IgD-negative memory B cell (primary cell): ENCODE measurements at regions not wholly inside any gene's neighbourhood (a gene's known extent, or its start where the extent isn't known, plus 50 kb on each side); places are given as distances from the start of the nearest gene placed in this dataset.
A peak's percentile ranks its signal among the peaks of the same experiment; 100 is the strongest.
"Not testable (repeated sequence)": the region's sequence is repeated elsewhere in the genome, so short reads cannot be mapped to it uniquely, and the experiment has no call there.

Source experiments
- H3K27ac Mint-ChIP-seq, 3 donors: one replicate each; pipeline ENCODE4 v1.8.0; 2020 to 2022; ENCODE audit warnings: mild to moderate bottlenecking in 3 of 3, mixed read lengths in 3 of 3, moderate library complexity in 1 of 3
- H3K27me3 Mint-ChIP-seq: one replicate; pipeline ENCODE4 v1.8.0; 2021; ENCODE audit warnings: mixed read lengths
- H3K36me3 Mint-ChIP-seq: one replicate; pipeline ENCODE4 v1.8.0; 2020; ENCODE audit warnings: mild to moderate bottlenecking, mixed read lengths
- H3K4me1 Mint-ChIP-seq, 3 donors: one replicate each; pipeline ENCODE4 v1.8.0; 2020 to 2022; ENCODE audit warnings: mixed read lengths in 3 of 3, mild to moderate bottlenecking in 1 of 3
- H3K4me3 Mint-ChIP-seq, 4 donors: one replicate each; pipeline ENCODE4 v1.8.0; 2020 to 2022; ENCODE audit warnings: mild to moderate bottlenecking in 4 of 4, mixed read lengths in 4 of 4, moderate library complexity in 3 of 4
- H3K9me3 Mint-ChIP-seq, 3 donors: one replicate each; pipeline ENCODE4 v1.8.0; 2020 to 2021; ENCODE audit warnings: mixed read lengths in 3 of 3, mild to moderate bottlenecking in 1 of 3

DNA sequence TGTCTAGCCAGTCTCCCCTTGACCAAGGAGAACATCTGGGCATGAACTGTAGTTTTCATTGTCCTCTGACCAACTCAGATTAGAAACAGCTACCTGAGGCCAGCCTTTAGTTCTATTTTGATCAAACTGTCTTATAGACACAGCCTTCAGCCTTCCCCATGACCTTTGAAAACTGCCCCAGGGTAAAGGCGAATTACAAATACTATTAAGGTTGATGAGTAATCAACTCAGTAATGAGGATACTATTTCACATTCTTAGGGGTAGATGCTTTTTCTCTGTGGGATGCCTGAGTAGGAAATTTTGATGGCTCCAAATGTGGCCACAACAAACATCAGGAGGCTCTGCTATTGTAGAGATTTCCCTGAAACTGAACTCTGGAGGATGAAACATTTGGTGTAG, 234.0 kb upstream of the VKORC1L1 start:
- H3K4me3 Mint-ChIP-seq, H3K9me3 Mint-ChIP-seq, H3K27me3 Mint-ChIP-seq, H3K36me3 Mint-ChIP-seq, H3K27ac Mint-ChIP-seq, H3K4me1 Mint-ChIP-seq: not testable (repeated sequence)

DNA sequence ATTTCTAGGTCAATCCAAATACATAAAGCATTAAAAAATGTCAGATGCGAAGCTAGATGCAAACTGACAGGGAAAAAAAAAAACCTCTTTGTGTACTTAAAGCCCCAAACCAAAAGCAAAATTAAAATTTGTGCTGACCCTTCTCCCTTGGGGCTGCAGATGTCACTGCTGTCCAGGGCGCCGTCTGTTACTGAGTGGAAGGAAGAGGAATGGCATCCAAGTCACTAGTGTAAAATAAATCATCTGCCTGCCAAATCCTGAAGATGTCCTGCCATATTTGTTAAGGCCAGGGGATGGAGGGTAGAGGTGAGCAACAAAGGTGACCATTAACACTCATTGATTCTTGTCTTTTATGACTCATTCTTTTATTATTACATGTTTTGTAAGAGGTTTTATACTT, 233.2 kb upstream of the VKORC1L1 start:
- not testable (repeated sequence) for H3K4me1 Mint-ChIP-seq, H3K27me3 Mint-ChIP-seq, H3K9me3 Mint-ChIP-seq, H3K27ac Mint-ChIP-seq, H3K36me3 Mint-ChIP-seq, H3K4me3 Mint-ChIP-seq

DNA sequence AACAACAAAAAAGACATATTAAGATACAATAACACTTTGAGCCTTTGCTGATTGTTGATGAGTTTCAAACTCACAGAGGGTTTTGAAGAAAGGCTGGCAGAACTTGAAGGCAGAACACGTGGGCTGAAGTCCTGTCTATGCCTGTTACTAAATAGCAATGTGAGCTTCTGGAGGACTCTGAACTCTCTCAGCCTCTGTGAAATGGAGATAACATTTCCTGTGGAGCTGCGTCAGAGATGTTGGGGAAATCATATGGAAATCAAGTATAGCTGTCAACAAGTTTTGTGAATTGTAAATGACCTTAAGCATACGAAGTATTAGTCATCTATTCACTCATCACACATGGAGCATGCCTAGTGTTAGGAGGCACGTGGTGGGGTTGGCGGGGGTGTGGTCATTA, 229.4 kb upstream of the VKORC1L1 start:
- H3K27ac Mint-ChIP-seq, H3K27me3 Mint-ChIP-seq, H3K4me3 Mint-ChIP-seq, H3K4me1 Mint-ChIP-seq, H3K9me3 Mint-ChIP-seq, H3K36me3 Mint-ChIP-seq: not testable (repeated sequence)

DNA sequence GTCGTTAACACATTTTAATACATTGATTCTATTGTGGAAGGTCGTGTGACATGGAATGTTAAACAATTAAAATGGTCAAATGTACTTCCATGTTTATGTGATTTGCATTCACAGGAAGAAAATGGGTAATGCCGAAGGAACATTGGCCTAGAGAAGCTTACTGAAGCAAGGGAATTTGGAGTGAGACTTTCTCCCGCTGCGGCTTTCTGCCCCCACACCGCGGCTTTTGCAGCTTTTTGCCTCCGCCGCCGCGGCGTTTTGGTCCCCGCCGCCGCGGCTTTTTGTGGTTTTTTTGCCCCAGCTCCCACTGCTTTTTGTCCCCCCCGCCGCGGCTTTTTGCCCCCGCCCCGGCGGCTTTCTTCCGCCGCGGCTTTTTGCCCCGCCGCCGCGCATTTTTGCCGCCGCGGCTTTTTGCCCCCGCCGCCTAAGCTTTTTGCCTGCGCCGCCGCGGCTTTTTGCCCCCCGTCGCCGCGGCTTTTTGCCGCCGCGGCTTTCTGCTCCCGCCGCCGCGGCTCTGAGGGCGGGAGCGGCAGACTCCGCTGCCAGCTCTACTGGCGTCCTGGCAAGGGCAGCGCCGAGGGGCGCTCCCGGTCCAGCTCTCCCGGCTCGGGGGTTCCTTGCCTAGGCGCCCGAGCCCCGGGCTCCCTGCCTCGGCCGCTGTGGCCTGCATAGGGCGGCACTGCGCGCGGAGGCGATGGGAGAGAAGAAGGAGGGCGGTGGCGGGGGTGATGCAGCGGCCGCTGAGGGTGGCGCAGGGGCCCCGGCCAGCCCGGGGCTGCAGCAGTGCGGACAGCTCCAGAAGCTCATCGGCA, 225.5 kb upstream of the VKORC1L1 start:
- not testable (repeated sequence) for H3K4me3 Mint-ChIP-seq, H3K27me3 Mint-ChIP-seq, H3K27ac Mint-ChIP-seq, H3K36me3 Mint-ChIP-seq, H3K9me3 Mint-ChIP-seq, H3K4me1 Mint-ChIP-seq

DNA sequence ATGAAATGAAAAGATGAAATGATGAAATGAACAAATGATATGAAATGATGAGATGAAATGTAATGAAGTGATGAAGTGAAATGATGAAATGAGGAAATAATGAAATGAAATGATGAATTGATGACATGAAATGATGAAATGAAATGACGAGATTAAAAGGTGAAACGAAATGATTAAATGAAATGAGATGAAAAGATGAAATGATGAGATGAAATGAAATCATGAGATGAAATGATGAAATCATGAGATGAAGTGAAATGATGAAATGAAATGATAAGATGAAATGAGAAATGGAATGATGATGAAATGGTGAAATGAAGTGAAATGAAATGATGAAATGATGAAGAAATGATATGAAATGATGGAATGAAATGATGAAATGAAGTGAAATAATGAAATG, 221.7 kb upstream of the VKORC1L1 start:
- H3K27me3 Mint-ChIP-seq, H3K4me1 Mint-ChIP-seq, H3K36me3 Mint-ChIP-seq, H3K4me3 Mint-ChIP-seq, H3K9me3 Mint-ChIP-seq, H3K27ac Mint-ChIP-seq: not testable (repeated sequence)

DNA sequence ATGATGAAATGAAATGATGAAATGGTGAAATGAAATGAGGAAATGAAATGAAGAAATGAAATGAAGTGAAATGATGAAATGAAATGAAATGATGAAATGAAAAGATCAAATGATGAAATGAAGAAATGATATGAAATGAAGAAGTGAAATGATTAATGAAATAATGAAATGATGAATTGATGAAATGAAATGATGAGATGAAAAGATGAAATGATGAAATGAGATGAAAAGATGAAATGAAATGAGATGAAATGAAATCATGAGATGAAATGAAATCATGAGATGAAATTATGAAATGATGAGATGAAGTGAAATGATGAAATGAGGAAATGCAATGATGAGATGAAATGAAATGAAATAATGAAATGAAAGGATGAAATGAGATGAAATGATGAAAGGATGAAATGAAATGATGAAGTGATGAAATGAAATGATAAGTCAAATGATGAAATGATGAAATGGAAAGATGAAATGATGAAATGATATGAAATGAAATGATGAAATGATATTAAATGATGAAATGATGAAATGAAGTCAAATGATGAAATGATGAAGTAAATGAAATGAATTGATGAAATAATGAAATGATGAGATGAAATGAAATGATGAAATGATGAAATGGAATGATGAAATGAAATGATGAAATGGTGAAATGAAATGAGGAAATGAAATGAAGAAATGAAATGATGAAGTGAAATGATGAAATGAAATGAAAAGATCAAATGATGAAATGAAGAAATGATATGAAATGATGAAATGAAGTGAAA, 220.9 kb upstream of the VKORC1L1 start:
- H3K27ac Mint-ChIP-seq, H3K4me1 Mint-ChIP-seq, H3K36me3 Mint-ChIP-seq, H3K27me3 Mint-ChIP-seq, H3K9me3 Mint-ChIP-seq: not testable (repeated sequence)
- H3K4me3 Mint-ChIP-seq, result peak overlapping the region in 1 of 4 donors; percentile 67

DNA sequence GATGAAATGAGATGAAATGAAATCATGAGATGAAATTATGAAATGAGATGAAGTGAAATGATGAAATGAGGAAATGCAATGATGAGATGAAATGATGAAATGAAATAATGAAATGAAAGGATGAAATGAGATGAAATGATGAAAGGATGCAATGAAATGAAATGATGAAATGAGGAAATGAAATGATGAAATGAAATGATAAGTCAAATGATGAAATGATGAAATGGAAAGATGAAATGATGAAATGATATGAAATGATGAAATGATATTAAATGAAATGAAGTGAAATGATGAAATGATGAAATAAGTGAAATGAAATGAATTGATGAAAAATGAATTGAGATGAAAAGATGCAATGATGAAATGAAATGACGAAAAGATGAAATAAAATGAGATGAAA, 220.2 kb upstream of the VKORC1L1 start:
- not testable (repeated sequence) for H3K4me3 Mint-ChIP-seq, H3K27me3 Mint-ChIP-seq, H3K9me3 Mint-ChIP-seq, H3K4me1 Mint-ChIP-seq, H3K36me3 Mint-ChIP-seq, H3K27ac Mint-ChIP-seq

DNA sequence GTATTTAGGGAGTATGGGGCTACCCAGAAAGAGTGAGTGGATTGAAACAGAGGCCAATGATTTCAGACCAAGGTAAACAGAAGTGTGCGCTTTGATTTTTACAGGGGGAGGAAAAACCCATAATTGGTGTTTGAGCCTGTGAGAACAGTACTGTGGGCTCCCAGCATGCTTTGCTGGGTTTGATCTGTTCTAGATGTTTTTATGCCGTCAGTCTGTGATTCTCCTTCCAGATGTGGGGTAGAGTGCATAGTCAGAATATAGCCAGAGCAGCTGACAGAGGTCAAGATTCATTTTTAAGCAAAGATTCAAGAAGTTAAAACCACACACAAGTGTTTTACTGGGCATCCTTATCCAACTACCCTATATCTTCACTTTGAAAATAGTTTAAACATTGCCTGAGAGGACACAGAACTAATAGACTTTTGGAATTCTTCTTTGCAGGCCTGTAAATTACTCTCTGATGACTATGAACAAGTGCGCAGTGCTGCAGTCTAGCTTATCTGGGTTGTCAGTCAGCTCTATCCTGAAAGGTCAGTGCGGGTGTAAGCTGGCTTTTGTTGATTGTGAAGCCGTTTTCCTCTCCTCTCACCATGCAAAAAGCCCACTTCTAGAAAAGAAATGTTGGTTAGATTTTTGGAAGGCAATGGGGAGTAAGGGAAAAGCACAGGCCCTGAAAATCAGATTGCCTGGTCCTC, 216.2 kb upstream of the VKORC1L1 start:
- H3K27ac Mint-ChIP-seq, H3K36me3 Mint-ChIP-seq, H3K4me1 Mint-ChIP-seq, H3K9me3 Mint-ChIP-seq, H3K4me3 Mint-ChIP-seq, H3K27me3 Mint-ChIP-seq: not testable (repeated sequence)

DNA sequence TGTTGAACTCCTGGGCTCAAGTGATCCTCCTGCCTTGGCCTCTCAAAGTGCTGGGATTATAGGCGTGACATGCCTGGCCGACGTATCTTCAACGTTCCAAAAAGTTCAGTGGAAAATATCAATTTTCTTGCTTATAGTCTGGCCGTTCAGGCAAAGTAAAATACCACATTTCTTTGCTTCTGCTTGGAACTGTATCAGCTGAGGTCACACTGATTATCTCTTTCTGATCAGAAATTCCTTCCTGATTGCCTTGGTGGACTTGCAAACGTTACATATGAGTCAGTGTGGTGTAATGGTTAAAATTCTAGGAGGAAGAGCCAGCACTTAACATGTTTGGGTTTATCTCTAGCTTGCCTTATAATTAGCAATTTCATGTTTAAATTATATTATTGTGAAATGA, 189.5 kb upstream of the VKORC1L1 start:
- H3K4me1 Mint-ChIP-seq, H3K27me3 Mint-ChIP-seq, H3K27ac Mint-ChIP-seq, H3K4me3 Mint-ChIP-seq, H3K36me3 Mint-ChIP-seq, H3K9me3 Mint-ChIP-seq: not testable (repeated sequence)

DNA sequence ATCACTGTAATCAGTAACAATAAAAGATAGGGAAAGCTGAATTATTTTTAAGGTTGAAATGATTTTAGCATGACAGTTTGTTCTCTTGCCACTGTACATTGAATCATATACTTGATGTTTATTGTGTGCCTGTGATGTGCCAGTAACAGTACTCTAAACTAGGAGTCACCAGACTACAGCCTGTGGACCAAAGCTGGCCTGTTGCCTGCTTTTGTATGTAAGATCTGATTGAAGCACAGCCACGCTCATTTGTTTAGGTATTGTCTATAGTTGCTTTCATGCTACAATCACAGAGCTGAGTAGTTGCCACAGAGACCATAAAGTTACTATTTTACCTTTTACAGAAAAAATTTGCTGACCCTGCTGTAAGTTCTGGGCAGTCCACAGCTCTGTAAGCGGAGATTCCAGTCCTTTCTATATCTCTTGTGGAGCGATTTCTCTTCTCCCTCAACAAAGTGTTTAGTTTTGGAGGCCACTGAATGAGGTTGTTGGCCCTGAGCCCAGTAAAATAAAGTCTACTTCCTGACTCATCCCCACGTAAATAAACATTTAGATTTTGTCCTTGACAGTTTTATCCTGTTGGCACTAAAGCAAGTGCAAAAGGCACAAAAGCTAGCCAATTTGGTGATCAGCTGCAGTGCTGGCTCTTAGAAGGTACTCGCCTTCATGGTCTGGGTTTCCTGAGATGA, 173.7 kb upstream of the VKORC1L1 start:
- not testable (repeated sequence) for H3K36me3 Mint-ChIP-seq, H3K27ac Mint-ChIP-seq, H3K4me3 Mint-ChIP-seq, H3K4me1 Mint-ChIP-seq, H3K9me3 Mint-ChIP-seq, H3K27me3 Mint-ChIP-seq

DNA sequence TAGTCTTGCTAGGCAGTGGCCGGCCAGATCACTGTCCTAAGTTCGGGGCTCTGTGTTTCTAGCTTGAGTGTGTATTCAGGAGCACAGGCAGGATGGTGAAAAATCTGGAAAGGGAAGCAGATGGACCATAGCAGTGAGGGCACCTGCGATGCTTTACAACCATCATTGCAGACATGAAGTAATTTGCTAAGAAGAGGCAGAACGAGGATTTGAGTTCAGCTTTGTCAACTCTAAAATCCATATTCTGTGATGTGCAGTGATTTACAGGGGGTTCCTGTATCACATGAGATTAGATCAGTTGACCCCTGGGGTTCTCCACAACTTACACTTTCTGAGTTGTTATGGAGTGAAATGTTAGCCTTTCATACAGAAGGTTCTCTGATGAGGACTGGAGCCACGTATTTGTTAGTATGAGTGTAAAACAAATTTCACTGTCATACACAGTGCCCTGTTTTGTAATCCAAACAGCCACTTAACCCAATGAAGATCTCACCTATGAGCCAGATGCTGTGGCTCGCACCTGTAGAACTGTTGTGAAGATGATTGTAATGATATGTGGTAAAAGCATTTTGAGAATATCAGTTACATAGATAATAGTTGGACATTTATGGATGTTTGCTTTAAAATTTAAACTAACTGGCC, 173.0 kb upstream of the VKORC1L1 start:
- H3K27me3 Mint-ChIP-seq, H3K27ac Mint-ChIP-seq, H3K4me3 Mint-ChIP-seq, H3K9me3 Mint-ChIP-seq, H3K4me1 Mint-ChIP-seq, H3K36me3 Mint-ChIP-seq: not testable (repeated sequence)

DNA sequence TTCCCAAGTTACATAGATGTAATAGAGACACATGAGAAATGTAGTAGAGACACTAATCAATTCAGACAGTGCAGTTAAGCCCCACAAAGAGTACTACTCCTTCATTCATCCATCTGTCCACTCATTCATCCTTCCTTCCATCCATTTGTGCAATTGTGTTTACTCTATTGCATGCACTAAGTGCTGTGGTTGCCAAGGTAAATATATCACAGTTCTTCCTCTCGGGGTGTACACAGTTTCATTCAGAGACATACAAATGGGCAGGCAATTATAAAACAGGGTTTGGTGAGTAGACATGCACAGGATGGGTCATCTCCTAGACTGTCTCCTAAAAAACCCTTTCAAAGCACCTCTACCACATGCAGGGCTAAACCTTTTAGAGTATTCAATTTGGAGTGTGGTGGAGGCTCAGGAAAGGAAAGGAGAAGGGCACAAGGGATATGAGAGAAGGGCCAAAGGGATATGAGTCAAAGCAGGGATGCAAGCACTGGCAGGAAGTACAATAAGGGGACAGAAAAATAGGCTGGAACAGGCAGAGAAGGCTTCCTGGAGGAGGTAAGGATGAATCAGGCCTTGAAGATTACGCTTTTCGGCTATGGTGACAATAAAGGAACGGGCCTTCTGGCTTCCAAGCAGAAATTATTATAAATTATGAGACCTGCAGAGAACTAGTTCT, 153.6 kb upstream of the VKORC1L1 start:
- H3K27me3 Mint-ChIP-seq, H3K4me3 Mint-ChIP-seq, H3K27ac Mint-ChIP-seq, H3K4me1 Mint-ChIP-seq, H3K36me3 Mint-ChIP-seq, H3K9me3 Mint-ChIP-seq: not testable (repeated sequence)

DNA sequence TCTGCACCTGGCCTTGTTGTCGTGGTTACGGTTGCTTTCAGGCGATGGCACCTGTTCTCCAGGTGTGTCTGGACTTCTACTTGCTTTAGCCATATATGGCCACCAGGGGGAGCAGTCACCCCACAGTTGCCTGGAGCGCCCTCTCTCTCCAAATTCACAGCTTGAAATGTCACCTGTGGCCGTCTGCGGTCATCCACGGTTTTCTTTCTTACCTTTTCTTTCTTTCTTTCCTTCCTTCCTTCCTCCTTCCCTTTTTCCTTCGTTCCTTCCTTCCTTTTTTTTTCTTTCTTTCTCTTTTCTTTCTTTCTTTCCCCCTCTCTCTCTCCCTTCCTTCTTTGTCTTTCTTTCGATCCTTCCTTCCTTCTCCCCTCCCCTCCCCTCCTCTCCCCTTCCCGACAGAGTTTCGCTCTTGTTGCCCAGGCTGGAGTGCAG, 150.5 kb upstream of the VKORC1L1 start:
- H3K4me3 Mint-ChIP-seq, result no peak overlapping the region
- H3K36me3 Mint-ChIP-seq, result no peaks in the 10 kb centered on the region
- H3K27me3 Mint-ChIP-seq, result no peaks in the 10 kb centered on the region
- peaks cover 0 to 6% (median 6%) of the 10 kb centered on the region in 3 donors for H3K4me1 Mint-ChIP-seq
- no peaks in the 10 kb centered on the region for H3K9me3 Mint-ChIP-seq
- H3K27ac Mint-ChIP-seq, result no peak overlapping the region

DNA sequence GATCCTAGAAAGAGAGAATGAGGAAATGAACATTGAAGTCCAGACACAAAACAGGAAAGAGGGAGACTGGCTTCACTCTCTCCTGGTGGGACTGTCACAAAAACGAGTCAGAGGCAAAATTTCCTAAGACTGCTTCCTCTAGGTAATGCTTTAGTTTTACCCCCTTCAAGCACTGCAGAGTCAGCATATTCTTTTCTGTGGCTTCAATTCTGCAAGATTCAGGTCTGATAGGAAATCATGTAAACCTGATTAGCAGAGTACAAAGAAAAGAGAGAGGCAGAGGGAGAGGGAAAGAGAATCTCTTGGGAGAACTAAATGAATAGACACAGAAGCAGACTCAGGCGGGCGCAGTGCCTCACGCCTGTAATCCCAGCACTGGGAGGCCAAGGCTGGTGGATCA, 145.7 kb upstream of the VKORC1L1 start:
- not testable (repeated sequence) for H3K27ac Mint-ChIP-seq, H3K36me3 Mint-ChIP-seq, H3K9me3 Mint-ChIP-seq, H3K4me1 Mint-ChIP-seq, H3K27me3 Mint-ChIP-seq, H3K4me3 Mint-ChIP-seq

DNA sequence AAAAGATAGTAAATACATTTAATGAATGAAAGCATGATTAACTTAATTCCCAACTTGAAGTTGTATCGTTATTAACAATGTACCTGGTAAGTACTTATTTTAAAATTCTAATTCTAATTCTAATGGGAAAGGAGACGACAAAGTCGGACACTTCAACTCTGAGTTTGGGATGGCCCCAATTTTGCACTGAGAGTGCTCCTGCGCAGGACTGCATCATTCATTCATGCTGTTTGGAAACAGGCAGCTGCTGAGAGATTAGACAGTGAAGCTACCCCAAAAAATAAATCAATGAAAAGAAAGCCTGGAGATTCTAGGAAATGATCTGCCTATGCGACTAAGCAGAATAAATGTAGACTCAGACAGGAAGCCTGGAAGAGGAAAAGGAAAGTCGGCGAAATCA, 141.7 kb upstream of the VKORC1L1 start:
- H3K4me1 Mint-ChIP-seq, result peaks cover 0 to 1% (median 0%) of the 10 kb centered on the region in 3 donors
- peak overlapping the region in 1 of 3 donors; percentile 80 for H3K27ac Mint-ChIP-seq
- H3K9me3 Mint-ChIP-seq, result no peaks in the 10 kb centered on the region
- no peak overlapping the region for H3K4me3 Mint-ChIP-seq
- no peaks in the 10 kb centered on the region for H3K36me3 Mint-ChIP-seq
- no peaks in the 10 kb centered on the region for H3K27me3 Mint-ChIP-seq
